MM.1S (cell line): ENCODE measurements at regions not wholly inside any gene's neighbourhood (a gene's known extent, or its start where the extent isn't known, plus 50 kb on each side); places are given as distances from the start of the nearest gene placed in this dataset.
"Not testable (repeated sequence)": the region's sequence is repeated elsewhere in the genome, so short reads cannot be mapped to it uniquely, and the experiment has no call there.

Experiments
- EZH2 ChIP-seq: fragments of 300-600 bp; sonication (generic); optimal IDR thresholded peaks from 2 replicates; pipeline ENCODE3; 2017; ENCODE audit warnings: low read depth, mild to moderate bottlenecking, antibody characterized with exemption, low read length, mixed read lengths
- TF ChIP-seq, protein P1 (sequence below): fragments of 300-600 bp; sonication (generic); IDR thresholded peaks from 2 replicates; pipeline ENCODE4 v1.5.1; 2016; ENCODE audit warnings: antibody characterized with exemption, low read length, mixed read lengths

DNA sequence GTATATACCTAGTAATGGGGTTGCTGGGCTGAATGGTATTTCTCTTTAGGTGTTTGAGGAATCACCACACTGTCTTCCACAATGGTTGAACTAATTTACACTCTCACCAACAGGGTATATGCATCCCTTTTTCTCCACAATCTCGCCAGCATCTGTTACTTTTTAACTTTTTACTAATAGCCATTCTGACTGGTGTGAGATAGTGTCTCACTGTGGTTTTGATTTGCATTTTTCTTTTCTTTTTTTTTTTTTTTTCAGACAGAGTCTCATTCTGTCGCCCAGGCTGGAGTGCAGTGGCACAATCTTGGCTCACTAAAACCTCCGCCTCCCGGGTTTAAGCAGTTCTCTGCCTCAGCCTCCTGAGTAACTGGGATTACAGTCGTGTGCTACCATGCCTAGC lies 134.7 kb upstream of the PGRMC2 start:
- TF ChIP-seq, protein P1, sequence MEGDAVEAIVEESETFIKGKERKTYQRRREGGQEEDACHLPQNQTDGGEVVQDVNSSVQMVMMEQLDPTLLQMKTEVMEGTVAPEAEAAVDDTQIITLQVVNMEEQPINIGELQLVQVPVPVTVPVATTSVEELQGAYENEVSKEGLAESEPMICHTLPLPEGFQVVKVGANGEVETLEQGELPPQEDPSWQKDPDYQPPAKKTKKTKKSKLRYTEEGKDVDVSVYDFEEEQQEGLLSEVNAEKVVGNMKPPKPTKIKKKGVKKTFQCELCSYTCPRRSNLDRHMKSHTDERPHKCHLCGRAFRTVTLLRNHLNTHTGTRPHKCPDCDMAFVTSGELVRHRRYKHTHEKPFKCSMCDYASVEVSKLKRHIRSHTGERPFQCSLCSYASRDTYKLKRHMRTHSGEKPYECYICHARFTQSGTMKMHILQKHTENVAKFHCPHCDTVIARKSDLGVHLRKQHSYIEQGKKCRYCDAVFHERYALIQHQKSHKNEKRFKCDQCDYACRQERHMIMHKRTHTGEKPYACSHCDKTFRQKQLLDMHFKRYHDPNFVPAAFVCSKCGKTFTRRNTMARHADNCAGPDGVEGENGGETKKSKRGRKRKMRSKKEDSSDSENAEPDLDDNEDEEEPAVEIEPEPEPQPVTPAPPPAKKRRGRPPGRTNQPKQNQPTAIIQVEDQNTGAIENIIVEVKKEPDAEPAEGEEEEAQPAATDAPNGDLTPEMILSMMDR = not testable (repeated sequence)
- TF ChIP-seq EZH2 = not testable (repeated sequence)
